ENCODE measurements at regions not wholly inside any gene's neighbourhood (a gene's known extent, or its start where the extent isn't known, plus 50 kb on each side); places are given as distances from the start of the nearest gene placed in this dataset.

DNA sequence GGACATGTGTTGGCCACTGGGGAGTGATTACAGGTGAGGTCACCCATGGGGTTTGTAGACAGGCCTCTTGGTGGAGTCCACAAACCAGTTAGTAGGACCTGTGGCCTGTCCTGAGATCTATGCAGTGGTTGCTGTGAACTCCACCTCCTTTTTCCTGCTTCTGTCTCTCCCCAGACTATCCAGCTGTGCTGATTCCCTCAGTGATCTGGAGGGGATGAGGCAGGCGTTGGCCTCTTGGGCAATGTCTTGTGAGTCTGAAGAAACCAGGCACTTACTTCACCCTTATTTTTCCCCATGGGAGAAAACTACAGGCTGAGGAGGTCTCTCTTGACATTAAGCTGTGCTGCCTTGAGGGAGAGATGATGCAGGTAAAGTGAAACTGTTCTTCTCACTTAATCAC is 257.2 kb upstream of the PRICKLE1 start:
- no peak overlapping the region for H3K4me3 Mint-ChIP-seq
- H3K27me3 Mint-ChIP-seq (ENCODE audit: low read depth), result no peaks in the 10 kb centered on the region
- CTCF ChIA-PET, result no interaction called here
- no peaks in the 10 kb centered on the region for H3K36me3 Mint-ChIP-seq
- POLR2A ChIA-PET, result no interaction called here
- H3K4me1 Mint-ChIP-seq, result no peaks in the 10 kb centered on the region
- peak; percentile 38; the same call in 1 of the 2 replicates for ATAC-seq
- no peak for DNase-seq (ENCODE audit: low spot score)
- H3K9me3 Mint-ChIP-seq, result no peaks in the 10 kb centered on the region
- no peak overlapping the region for H3K27ac Mint-ChIP-seq
- TF ChIP-seq CBFB (CRISPR knock-in tag; IDR thresholded peaks at IDR 0.05; ENCODE audit: low read depth), result no peak
- TF ChIP-seq, protein P1, sequence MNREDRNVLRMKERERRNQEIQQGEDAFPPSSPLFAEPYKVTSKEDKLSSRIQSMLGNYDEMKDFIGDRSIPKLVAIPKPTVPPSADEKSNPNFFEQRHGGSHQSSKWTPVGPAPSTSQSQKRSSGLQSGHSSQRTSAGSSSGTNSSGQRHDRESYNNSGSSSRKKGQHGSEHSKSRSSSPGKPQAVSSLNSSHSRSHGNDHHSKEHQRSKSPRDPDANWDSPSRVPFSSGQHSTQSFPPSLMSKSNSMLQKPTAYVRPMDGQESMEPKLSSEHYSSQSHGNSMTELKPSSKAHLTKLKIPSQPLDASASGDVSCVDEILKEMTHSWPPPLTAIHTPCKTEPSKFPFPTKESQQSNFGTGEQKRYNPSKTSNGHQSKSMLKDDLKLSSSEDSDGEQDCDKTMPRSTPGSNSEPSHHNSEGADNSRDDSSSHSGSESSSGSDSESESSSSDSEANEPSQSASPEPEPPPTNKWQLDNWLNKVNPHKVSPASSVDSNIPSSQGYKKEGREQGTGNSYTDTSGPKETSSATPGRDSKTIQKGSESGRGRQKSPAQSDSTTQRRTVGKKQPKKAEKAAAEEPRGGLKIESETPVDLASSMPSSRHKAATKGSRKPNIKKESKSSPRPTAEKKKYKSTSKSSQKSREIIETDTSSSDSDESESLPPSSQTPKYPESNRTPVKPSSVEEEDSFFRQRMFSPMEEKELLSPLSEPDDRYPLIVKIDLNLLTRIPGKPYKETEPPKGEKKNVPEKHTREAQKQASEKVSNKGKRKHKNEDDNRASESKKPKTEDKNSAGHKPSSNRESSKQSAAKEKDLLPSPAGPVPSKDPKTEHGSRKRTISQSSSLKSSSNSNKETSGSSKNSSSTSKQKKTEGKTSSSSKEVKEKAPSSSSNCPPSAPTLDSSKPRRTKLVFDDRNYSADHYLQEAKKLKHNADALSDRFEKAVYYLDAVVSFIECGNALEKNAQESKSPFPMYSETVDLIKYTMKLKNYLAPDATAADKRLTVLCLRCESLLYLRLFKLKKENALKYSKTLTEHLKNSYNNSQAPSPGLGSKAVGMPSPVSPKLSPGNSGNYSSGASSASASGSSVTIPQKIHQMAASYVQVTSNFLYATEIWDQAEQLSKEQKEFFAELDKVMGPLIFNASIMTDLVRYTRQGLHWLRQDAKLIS (CRISPR knock-in tag; IDR thresholded peaks at IDR 0.05; ENCODE audit: borderline replicate concordance), result no peak
- no peak for TF ChIP-seq FOXP1 (CRISPR knock-in tag; IDR thresholded peaks at IDR 0.05; ENCODE audit: borderline replicate concordance)
- no peak for TF ChIP-seq SMAD3 (CRISPR knock-in tag; IDR thresholded peaks at IDR 0.05; ENCODE audit: borderline replicate concordance)
- no peak for TF ChIP-seq ZNF425 (CRISPR knock-in tag; conservative IDR thresholded peaks at IDR 0.05)
- TF ChIP-seq IRF2 (CRISPR knock-in tag; IDR thresholded peaks at IDR 0.05; ENCODE audit: borderline replicate concordance, low read depth), result no peak
- no peak for TF ChIP-seq TEAD4 (CRISPR knock-in tag; IDR thresholded peaks at IDR 0.05)
- TF ChIP-seq USF2 (CRISPR knock-in tag; IDR thresholded peaks at IDR 0.05), result no peak
- no peak for TF ChIP-seq GABPB1 (CRISPR knock-in tag; IDR thresholded peaks at IDR 0.05)
- TF ChIP-seq ZBTB21 (CRISPR knock-in tag; IDR thresholded peaks at IDR 0.05; ENCODE audit: borderline replicate concordance), result no peak
- TF ChIP-seq, protein P2, sequence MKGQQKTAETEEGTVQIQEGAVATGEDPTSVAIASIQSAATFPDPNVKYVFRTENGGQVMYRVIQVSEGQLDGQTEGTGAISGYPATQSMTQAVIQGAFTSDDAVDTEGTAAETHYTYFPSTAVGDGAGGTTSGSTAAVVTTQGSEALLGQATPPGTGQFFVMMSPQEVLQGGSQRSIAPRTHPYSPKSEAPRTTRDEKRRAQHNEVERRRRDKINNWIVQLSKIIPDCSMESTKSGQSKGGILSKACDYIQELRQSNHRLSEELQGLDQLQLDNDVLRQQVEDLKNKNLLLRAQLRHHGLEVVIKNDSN (CRISPR knock-in tag; IDR thresholded peaks at IDR 0.05), result no peak

GRCh38 chr12:42834062-42834461 is 244.5 kb upstream of the PRICKLE1 start:
- Mint-ChIP-seq H3K4me1 (peaks cover 11% of the 10 kb centered on the region), H3K4me3 (no peak overlapping the region), H3K27me3 (ENCODE audit: low read depth) (no peaks in the 10 kb centered on the region), H3K27ac (no peak overlapping the region), H3K9me3 (peaks cover 4% of the 10 kb centered on the region), H3K36me3 (no peaks in the 10 kb centered on the region)
- DNase-seq (ENCODE audit: low spot score), result no peak
- POLR2A ChIA-PET, result no interaction called here
- TF ChIP-seq NR1H2 (CRISPR knock-in tag; IDR thresholded peaks at IDR 0.05) (no peak), ELF4 (CRISPR knock-in tag; IDR thresholded peaks at IDR 0.05; ENCODE audit: low read depth) (no peak), HMGA2 (CRISPR knock-in tag; IDR thresholded peaks at IDR 0.05) (no peak), PREB (CRISPR knock-in tag; IDR thresholded peaks at IDR 0.05; ENCODE audit: borderline replicate concordance) (no peak), ZNF121 (CRISPR knock-in tag; IDR thresholded peaks at IDR 0.05) (no peak), TP53 (CRISPR knock-in tag; IDR thresholded peaks at IDR 0.05) (no peak), ERG (CRISPR knock-in tag; IDR thresholded peaks at IDR 0.05) (no peak), USF2 (CRISPR knock-in tag; IDR thresholded peaks at IDR 0.05) (no peak)
- TF ChIP-seq, protein P3, sequence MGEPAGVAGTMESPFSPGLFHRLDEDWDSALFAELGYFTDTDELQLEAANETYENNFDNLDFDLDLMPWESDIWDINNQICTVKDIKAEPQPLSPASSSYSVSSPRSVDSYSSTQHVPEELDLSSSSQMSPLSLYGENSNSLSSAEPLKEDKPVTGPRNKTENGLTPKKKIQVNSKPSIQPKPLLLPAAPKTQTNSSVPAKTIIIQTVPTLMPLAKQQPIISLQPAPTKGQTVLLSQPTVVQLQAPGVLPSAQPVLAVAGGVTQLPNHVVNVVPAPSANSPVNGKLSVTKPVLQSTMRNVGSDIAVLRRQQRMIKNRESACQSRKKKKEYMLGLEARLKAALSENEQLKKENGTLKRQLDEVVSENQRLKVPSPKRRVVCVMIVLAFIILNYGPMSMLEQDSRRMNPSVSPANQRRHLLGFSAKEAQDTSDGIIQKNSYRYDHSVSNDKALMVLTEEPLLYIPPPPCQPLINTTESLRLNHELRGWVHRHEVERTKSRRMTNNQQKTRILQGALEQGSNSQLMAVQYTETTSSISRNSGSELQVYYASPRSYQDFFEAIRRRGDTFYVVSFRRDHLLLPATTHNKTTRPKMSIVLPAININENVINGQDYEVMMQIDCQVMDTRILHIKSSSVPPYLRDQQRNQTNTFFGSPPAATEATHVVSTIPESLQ (CRISPR knock-in tag; IDR thresholded peaks at IDR 0.05), result no peak
- CTCF ChIA-PET, result no interaction called here
- ATAC-seq, result no peak

Measured in WTC11 (cell line).